ENCODE measurements at regions not wholly inside any gene's neighbourhood (a gene's known extent, or its start where the extent isn't known, plus 50 kb on each side); places are given as distances from the start of the nearest gene placed in this dataset.
"Not testable (repeated sequence)": the region's sequence is repeated elsewhere in the genome, so short reads cannot be mapped to it uniquely, and the experiment has no call there.

DNA sequence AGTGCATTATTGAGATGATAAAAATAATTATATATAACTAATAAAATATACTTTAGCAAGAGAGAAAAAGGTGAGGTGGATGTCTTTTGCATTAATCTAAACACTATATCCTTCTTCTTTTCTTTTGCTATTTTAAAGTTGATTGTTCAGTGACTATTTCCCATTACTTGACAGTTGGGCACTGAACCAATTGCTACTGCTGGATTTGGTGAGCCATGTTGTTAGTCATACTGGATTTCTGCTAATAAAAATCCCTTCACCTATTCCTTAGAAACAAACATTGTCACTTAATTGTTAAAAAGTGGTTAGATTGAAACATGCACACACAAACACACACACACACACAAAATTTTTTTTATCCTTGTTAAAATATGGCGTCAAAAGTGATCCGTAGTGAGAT is 251.6 kb upstream of the ALG10 start:
- no peak overlapping the region for H3K4me2 ChIP-seq (ENCODE audit: low read length)
- TF ChIP-seq EZH2 (IDR thresholded peaks at IDR 0.05; ENCODE audit: borderline replicate concordance, low read length) = no peak
- TF ChIP-seq, protein P1, sequence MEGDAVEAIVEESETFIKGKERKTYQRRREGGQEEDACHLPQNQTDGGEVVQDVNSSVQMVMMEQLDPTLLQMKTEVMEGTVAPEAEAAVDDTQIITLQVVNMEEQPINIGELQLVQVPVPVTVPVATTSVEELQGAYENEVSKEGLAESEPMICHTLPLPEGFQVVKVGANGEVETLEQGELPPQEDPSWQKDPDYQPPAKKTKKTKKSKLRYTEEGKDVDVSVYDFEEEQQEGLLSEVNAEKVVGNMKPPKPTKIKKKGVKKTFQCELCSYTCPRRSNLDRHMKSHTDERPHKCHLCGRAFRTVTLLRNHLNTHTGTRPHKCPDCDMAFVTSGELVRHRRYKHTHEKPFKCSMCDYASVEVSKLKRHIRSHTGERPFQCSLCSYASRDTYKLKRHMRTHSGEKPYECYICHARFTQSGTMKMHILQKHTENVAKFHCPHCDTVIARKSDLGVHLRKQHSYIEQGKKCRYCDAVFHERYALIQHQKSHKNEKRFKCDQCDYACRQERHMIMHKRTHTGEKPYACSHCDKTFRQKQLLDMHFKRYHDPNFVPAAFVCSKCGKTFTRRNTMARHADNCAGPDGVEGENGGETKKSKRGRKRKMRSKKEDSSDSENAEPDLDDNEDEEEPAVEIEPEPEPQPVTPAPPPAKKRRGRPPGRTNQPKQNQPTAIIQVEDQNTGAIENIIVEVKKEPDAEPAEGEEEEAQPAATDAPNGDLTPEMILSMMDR (IDR thresholded peaks at IDR 0.05; ENCODE audit: low read length) = no peak
- H3K36me3 ChIP-seq (ENCODE audit: insufficient read depth, low read length) = no peaks in the 10 kb centered on the region
- H3K4me1 ChIP-seq (ENCODE audit: insufficient read depth, low read length, severe bottlenecking) = no peaks in the 10 kb centered on the region
- H3K27me3 ChIP-seq (ENCODE audit: insufficient read depth, low read length) = no peaks in the 10 kb centered on the region
- H4K20me1 ChIP-seq (ENCODE audit: insufficient read depth, low read length) = no peaks in the 10 kb centered on the region
- H3K9me3 ChIP-seq (ENCODE audit: low read length) = no peaks in the 10 kb centered on the region
- no peak overlapping the region for H3K27ac ChIP-seq (ENCODE audit: low read depth, low read length, poor library complexity, severe bottlenecking)
- no peak overlapping the region for H3K4me3 ChIP-seq (ENCODE audit: low read depth, low read length, poor library complexity, severe bottlenecking)
- no peaks in the 10 kb centered on the region for H3F3A ChIP-seq (ENCODE audit: insufficient read depth, low read length)
- H3K9me2 ChIP-seq (ENCODE audit: low read depth, low read length) = no peaks in the 10 kb centered on the region
- no peak overlapping the region for H3K9ac ChIP-seq (ENCODE audit: low read length)
- no peaks in the 10 kb centered on the region for H3K79me2 ChIP-seq (ENCODE audit: insufficient read depth, low read length)
- no peak overlapping the region for H2AFZ ChIP-seq (ENCODE audit: low read length)

DNA sequence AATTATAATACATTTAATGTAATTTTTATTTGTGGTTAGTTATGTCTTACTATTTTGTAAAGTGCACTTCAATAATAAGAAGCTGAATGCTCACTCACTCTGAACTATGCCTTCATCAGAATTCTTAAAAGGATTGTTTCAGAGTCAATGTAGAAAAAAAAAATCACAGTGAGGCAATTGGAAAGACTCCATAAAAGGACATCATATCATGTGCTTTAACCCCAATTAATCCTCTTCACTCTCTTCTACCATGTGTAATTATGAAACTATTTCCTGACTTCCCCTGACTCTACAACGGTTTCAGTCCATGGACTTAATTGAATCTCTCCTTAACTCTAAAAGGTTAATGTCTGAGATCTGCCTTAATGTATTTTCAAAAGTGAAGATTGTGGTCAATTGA is 250.4 kb upstream of the ALG10 start:
- TF ChIP-seq, protein P1 (IDR thresholded peaks at IDR 0.05; ENCODE audit: low read length) = no peak
- no peak for TF ChIP-seq EZH2 (IDR thresholded peaks at IDR 0.05; ENCODE audit: borderline replicate concordance, low read length)
- Histone ChIP-seq H2AFZ (ENCODE audit: low read length) (no peak overlapping the region), H3K4me3 (ENCODE audit: low read depth, low read length, poor library complexity, severe bottlenecking) (no peak overlapping the region), H3K27ac (ENCODE audit: low read depth, low read length, poor library complexity, severe bottlenecking) (no peak overlapping the region), H3K9me3 (ENCODE audit: low read length) (no peaks in the 10 kb centered on the region), H3K9me2 (ENCODE audit: low read depth, low read length) (no peaks in the 10 kb centered on the region), H3K36me3 (ENCODE audit: insufficient read depth, low read length) (no peaks in the 10 kb centered on the region), H3K27me3 (ENCODE audit: insufficient read depth, low read length) (no peaks in the 10 kb centered on the region), H3K79me2 (ENCODE audit: insufficient read depth, low read length) (no peaks in the 10 kb centered on the region), H3F3A (ENCODE audit: insufficient read depth, low read length) (no peaks in the 10 kb centered on the region), H3K4me2 (ENCODE audit: low read length) (no peak overlapping the region), H4K20me1 (ENCODE audit: insufficient read depth, low read length) (no peaks in the 10 kb centered on the region), H3K9ac (ENCODE audit: low read length) (no peak overlapping the region), H3K4me1 (ENCODE audit: insufficient read depth, low read length, severe bottlenecking) (no peaks in the 10 kb centered on the region)

DNA sequence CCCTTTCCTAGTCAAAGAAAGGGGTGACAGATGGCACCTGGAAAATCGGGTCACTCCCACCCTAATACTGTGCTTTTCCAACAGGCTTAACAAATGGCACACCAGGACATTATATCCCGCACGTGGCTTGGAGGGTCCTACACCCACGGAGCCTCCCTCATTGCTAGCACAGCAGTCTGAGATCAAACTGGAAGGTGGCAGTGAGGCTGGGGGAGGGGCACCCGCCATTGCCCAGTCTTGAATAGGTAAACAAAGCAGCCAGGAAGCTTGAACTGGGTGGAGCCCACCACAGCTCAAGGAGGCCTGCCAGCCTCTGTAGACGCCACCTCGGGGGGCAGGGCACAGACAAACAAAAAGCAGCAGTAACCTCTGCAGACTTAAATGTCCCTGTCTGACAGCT is 249.2 kb upstream of the ALG10 start:
- H3K9ac ChIP-seq (ENCODE audit: low read length); H3K9me3 ChIP-seq (ENCODE audit: low read length); H3K36me3 ChIP-seq (ENCODE audit: insufficient read depth, low read length); H2AFZ ChIP-seq (ENCODE audit: low read length); H3K27ac ChIP-seq (ENCODE audit: low read depth, low read length, poor library complexity, severe bottlenecking); H3F3A ChIP-seq (ENCODE audit: insufficient read depth, low read length); H3K4me3 ChIP-seq (ENCODE audit: low read depth, low read length, poor library complexity, severe bottlenecking); H3K4me2 ChIP-seq (ENCODE audit: low read length); H3K27me3 ChIP-seq (ENCODE audit: insufficient read depth, low read length); H4K20me1 ChIP-seq (ENCODE audit: insufficient read depth, low read length); H3K9me2 ChIP-seq (ENCODE audit: low read depth, low read length); H3K4me1 ChIP-seq (ENCODE audit: insufficient read depth, low read length, severe bottlenecking); H3K79me2 ChIP-seq (ENCODE audit: insufficient read depth, low read length): not testable (repeated sequence)

DNA sequence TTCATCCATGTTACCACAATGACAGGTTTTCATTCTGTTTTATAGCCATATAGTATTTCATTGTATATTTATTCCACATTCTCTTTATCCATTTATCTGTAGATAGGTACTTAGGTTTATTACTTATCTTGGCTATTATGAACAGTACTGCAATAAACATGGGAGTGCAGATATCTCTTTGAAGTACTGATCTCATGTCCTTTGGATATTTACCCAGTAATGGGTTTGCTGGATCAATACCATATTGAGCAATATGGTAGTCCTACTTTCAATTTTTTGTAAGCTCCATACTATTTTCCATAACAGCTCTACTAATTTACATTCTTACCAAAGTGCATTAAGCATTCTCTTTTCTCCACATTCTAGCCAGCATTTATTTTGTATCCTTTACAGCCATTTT is 235.8 kb upstream of the ALG10 start:
- no peak for TF ChIP-seq EZH2 (IDR thresholded peaks at IDR 0.05; ENCODE audit: borderline replicate concordance, low read length)
- TF ChIP-seq, protein P1 (IDR thresholded peaks at IDR 0.05; ENCODE audit: low read length) = no peak
- no peaks in the 10 kb centered on the region for H3K9me3 ChIP-seq (ENCODE audit: low read length)
- no peaks in the 10 kb centered on the region for H3K36me3 ChIP-seq (ENCODE audit: insufficient read depth, low read length)
- H2AFZ ChIP-seq (ENCODE audit: low read length) = no peak overlapping the region
- H3K9ac ChIP-seq (ENCODE audit: low read length) = no peak overlapping the region
- no peaks in the 10 kb centered on the region for H3K4me1 ChIP-seq (ENCODE audit: insufficient read depth, low read length, severe bottlenecking)
- H3F3A ChIP-seq (ENCODE audit: insufficient read depth, low read length) = no peaks in the 10 kb centered on the region
- H3K79me2 ChIP-seq (ENCODE audit: insufficient read depth, low read length) = no peaks in the 10 kb centered on the region
- H3K9me2 ChIP-seq (ENCODE audit: low read depth, low read length) = no peaks in the 10 kb centered on the region
- H3K27me3 ChIP-seq (ENCODE audit: insufficient read depth, low read length) = no peaks in the 10 kb centered on the region
- H3K27ac ChIP-seq (ENCODE audit: low read depth, low read length, poor library complexity, severe bottlenecking) = no peak overlapping the region
- H3K4me3 ChIP-seq (ENCODE audit: low read depth, low read length, poor library complexity, severe bottlenecking) = no peak overlapping the region
- H4K20me1 ChIP-seq (ENCODE audit: insufficient read depth, low read length) = no peaks in the 10 kb centered on the region
- no peak overlapping the region for H3K4me2 ChIP-seq (ENCODE audit: low read length)

All from OCI-LY1 (cell line).